ENCODE measurements at regions not wholly inside any gene's neighbourhood (a gene's known extent, or its start where the extent isn't known, plus 50 kb on each side); places are given as distances from the start of the nearest gene placed in this dataset.

DNA sequence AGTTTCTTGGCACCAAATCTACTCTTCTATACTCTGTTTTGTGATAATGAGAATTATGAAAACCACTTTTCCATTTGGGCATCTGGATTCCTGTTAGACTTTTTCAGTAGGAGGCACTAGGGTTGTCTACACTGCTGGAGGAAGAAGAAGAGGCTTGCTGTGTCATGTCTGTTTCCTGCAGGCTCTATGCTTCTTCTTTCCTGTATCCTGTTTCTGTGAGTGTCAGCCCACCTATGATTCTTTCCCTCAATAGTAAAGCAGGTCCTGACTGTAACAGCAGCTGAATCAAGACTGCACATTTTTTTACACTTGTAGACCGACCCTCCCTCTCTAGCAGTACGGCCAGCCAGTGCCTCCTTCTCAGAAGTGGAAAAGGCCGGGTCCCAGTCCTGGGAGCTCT lies 603.9 kb downstream of the HDGFL1 start:
- no peak for TF ChIP-seq CTCF (IDR thresholded peaks at IDR 0.05; ENCODE audit: extremely low read depth, missing control alignments)
- DNase-seq (ENCODE audit: low spot score): no peak

DNA sequence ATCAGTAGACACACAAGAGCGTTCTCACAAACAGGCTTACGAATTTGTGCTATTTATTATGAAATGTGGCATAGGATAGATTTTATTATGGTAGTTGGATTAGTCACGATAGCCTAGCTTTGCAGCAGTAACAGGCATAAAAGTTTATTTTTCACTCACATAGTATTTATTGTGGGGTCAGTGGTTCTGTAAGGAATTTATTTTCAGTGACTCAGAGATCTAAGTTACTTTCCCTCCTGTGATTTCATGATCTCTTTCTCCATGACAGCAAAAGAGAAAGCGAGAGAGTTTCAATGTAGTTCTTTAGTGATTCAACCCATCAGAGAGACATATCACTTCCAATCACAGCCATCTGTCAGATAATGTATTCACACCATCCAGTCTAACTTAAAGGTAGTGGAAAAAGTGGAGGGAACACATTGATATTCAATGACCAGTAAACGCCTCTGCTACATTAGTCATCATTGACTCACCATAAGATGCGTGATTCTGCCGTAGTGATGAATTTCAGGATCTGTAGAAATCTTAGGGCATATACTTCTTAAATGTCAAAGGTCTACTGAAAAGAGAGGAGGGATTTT lies 605.5 kb downstream of the HDGFL1 start:
- no peak for DNase-seq (ENCODE audit: low spot score)
- no peak for TF ChIP-seq CTCF (IDR thresholded peaks at IDR 0.05; ENCODE audit: extremely low read depth, missing control alignments)

DNA sequence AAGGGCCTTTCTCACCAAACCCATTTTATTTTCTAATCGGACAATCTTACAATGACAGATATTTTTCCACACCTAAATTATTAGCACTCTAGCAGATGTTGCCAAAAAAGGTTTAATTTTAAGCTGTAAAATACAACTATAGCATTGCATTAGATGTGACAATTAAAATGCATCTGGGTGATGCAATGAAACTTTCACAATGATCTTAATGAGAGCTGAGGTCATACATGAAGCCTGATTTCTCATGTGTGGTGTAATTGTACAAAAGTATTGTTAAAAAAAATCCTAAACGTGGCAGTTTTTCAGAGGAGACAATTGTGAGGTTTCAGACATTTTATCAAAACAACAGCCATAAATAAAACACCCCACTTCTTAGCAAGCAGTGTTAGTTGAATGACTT lies 606.0 kb downstream of the HDGFL1 start:
- TF ChIP-seq CTCF (IDR thresholded peaks at IDR 0.05; ENCODE audit: extremely low read depth, missing control alignments): no peak
- DNase-seq (ENCODE audit: low spot score): no peak

DNA sequence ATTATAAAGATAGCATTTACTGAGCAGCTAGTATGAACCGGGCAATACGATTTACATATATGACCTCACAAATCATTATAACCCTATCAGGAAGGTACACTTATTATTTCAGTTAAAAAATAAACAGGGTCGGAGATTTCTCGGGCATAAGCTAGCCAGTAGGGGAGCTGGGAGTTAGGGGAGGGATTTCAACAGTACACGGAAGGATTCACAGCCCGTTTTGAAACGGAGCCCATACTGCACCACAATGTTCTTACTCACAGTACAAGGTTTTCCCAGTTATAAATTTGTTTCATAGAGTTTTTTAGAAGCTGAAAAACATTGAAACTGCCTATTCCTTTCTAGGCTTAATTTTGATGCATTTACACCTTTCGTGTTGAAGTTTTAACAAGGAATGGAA lies 607.1 kb downstream of the HDGFL1 start:
- TF ChIP-seq CTCF (IDR thresholded peaks at IDR 0.05; ENCODE audit: extremely low read depth, missing control alignments): no peak
- DNase-seq (ENCODE audit: low spot score): no peak

DNA sequence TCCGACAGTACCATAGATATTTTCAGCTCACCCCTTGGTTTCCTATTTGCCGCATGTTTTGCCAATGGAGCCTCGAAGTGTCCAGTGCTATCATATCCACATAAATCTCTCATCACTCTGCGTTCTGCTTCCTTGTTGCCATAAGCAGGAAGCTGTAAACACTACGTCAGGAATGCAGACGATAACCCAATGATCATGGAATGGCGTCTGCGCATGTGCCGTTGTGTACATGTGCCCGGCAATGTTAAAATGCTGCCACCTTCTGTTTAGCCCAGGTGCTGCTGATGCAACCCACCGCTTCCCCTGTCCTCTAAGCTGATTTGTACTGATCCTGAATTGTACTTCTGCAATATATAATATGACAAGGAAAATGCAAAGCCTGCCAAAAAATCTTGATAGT lies 607.5 kb downstream of the HDGFL1 start:
- TF ChIP-seq CTCF (IDR thresholded peaks at IDR 0.05; ENCODE audit: extremely low read depth, missing control alignments): no peak
- DNase-seq (ENCODE audit: low spot score): no peak

- no peak for DNase-seq (ENCODE audit: low spot score)
Measured at GRCh38 chr6:23177806-23178205, 608.4 kb downstream of the HDGFL1 start.

DNA sequence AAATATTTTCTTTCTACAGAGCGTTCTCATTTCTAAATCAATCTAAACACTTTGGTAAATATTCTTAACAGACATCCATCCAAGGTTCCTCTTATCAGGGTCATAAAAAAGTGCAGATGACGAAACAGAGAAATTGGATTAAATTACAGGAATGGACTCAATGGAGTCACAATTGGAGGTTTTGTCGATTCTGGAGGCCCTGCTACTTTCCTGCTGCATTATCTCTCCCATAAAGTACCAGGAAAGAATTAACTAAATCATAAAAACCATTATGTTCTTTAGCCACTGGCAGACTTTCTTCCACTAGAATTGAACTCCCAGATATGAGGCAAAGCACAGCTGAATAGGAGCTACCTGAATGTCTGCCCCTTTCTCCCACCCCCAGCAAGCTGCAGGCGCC lies 610.6 kb downstream of the HDGFL1 start:
- DNase-seq (ENCODE audit: low spot score): no peak

More at GRCh38 chr6:23177806-23178205, 608.4 kb downstream of the HDGFL1 start:
- no peak for TF ChIP-seq CTCF (IDR thresholded peaks at IDR 0.05; ENCODE audit: extremely low read depth, missing control alignments)

More for the DNA sequence above, 610.6 kb downstream of the HDGFL1 start:
- TF ChIP-seq CTCF (IDR thresholded peaks at IDR 0.05; ENCODE audit: extremely low read depth, missing control alignments): no peak
